Dermis blood vessel endothelial cell (primary cell): ENCODE measurements at regions not wholly inside any gene's neighbourhood (a gene's known extent, or its start where the extent isn't known, plus 50 kb on each side); places are given as distances from the start of the nearest gene placed in this dataset.
"Not testable (repeated sequence)": the region's sequence is repeated elsewhere in the genome, so short reads cannot be mapped to it uniquely, and the experiment has no call there.

Source experiments
- DNase-seq: peaks from one replicate; pipeline ENCODE4 v3.0.0; 2010

DNA sequence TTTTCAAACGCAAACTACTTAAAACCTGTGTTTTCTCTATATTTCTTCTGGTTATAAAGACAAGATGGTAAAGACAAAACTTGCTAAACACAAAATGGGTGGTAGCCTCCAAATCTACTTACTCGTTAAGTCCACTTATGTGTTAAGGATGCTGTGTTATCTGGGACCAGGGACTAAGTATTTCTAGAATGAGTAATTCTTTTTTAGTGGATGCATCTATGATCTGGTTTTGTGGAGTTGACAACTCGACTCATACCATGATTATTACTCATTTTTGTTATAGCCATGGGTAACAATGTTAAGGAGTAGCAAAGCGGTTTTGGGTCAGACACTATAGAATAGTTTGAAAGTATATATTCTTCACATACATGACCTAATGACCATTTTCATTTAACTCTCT lies 239.5 kb upstream of the FOXP2 start:
- DNase-seq = no peak

- DNase-seq = no peak
Measured at GRCh38 chr7:114173170-114173890, 241.3 kb upstream of the FOXP2 start.

DNA sequence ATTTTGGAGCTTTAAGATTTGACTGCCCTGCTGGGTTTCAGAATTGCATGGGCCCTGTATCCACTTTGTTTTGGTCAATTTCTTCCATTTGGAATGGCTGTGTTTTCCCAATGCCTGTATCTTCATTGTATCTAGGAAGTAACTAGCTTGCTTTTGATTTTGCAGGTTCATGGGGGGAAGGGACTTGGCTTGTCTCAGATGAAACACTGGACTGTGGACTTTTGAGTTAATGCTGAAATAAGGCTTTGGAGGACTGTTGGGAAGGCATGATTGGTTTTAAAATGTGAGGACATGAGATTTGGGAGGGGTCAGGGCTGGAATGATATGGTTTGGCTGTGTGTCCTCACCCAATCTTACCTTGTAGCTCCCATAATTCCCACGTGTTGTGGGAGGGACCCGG lies 245.2 kb upstream of the FOXP2 start:
- DNase-seq = not testable (repeated sequence)

DNA sequence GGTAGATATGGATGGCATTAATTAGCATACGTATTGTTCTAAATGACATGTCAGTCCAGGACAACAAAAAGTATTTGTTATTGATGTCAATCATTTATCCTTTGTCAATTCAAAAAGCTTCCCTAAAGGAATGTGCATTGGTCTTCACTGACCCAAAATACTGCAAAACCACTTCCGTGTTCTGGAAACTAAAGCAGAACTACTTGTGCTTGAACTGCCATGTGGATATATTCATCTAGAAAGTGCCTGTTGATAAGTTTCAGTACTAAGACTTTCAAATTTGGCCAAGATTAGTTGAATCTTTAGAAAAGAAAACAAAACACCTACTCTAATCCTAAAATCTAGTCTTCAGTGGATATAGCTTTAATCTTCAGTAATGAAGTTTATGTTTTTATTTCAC lies 242.1 kb upstream of the PPP1R3A start:
- no peak for DNase-seq

GRCh38 chr7:114158854-114159253 lies 240.0 kb upstream of the PPP1R3A start:
- no peak for DNase-seq

GRCh38 chr7:114158275-114158674 lies 239.5 kb upstream of the PPP1R3A start:
- no peak for DNase-seq

- no peak for DNase-seq
Measured at GRCh38 chr7:114156178-114156577, 237.4 kb upstream of the PPP1R3A start.

- no peak for DNase-seq
Measured at GRCh38 chr7:114155116-114156110, 236.6 kb upstream of the PPP1R3A start.

GRCh38 chr7:114153700-114154099 lies 234.9 kb upstream of the PPP1R3A start:
- DNase-seq = no peak

DNA sequence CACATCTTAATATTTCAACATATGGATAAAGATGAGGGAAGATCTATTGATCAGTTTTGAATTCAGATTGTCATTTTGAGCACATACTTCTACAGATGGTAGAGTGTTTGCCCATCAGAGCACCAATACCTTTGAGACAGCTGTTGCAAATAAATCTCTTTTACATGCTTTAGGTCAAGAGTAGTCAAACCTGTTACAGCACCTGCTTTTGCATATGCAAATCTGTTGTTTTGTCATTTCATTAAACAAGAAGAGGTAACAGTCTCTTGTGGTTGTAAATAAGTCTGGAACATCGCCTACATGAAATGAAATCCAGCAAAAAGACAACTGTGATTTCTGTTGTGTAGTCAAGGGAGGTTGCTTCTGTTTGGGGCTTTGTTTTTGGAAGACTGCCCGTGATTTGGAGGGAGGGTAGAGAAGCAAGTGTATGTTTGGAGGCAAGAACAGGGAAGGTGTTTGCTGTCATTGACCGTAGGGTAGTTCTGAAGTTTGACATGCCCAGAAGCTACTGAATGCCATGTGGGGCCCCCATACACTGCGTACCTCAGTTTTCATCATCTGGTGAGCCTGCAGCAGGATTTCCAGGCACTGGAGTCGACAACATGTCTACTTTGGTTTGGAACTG lies 233.6 kb upstream of the PPP1R3A start:
- DNase-seq = no peak

- DNase-seq = no peak
Measured at GRCh38 chr7:114151777-114152176, 233.0 kb upstream of the PPP1R3A start.

DNA sequence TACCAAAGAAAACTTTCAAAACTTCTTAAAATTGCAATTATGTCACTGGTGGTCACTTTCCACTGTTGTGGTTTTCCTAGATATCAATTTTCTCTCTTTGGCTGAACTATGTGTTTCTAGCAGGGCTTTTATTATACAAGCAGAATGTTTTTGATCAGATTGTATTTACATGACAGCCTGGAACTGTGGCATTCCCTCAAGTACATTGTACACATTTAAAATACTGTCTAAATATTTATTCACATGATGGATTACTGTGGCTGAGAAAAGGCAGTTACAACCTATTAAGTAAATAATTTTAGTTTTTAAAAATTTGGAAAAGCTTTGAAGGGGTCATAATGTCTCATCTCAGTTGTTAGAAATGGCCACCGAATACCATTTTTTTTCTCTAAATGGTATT lies 231.9 kb upstream of the PPP1R3A start:
- DNase-seq = no peak

GRCh38 chr7:114148779-114149178 lies 230.0 kb upstream of the PPP1R3A start:
- DNase-seq = no peak

GRCh38 chr7:114141415-114141814 lies 222.6 kb upstream of the PPP1R3A start:
- no peak for DNase-seq

DNA sequence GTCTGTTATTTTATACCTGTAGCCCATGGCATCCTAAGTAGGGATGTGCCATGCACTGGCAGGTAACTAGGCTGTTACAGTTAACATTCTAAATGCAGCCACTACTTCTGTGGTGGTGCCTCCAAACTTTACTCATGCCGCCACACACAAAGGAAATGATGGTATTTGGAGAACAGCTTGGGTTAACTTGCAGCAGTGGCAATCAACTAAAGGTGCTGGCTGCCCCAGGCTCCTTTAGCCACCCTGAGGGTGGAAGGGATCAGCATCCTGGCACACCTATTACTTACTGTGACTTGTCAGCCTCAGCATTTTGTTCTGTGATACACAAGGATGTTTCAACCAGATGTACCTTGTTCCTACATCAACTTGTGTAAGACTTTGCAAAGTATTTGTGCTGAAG lies 221.8 kb upstream of the PPP1R3A start:
- no peak for DNase-seq

DNA sequence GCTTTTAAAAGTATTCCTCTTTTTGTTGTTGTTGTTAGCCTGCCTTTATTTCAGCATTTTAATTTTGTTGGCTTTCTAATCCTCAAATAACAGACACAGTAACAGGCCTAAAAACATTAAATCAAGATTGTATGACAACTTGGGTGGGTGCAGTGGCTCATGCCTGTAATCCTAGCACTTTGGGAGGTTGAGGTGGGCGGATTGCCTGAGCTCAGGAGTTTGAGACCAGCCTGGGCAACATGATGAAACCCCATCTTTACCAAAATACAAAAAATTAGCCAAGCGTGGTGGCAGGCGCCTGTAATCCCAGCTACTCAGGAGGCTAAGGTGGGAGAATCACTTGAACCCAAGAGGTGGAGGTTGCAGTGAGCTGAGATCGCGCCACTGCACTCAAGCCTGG lies 220.9 kb upstream of the PPP1R3A start:
- not testable (repeated sequence) for DNase-seq

- DNase-seq = no peak
Measured at GRCh38 chr7:114138587-114138986, 219.8 kb upstream of the PPP1R3A start.

GRCh38 chr7:114133717-114134116 lies 214.9 kb upstream of the PPP1R3A start:
- DNase-seq = no peak

DNA sequence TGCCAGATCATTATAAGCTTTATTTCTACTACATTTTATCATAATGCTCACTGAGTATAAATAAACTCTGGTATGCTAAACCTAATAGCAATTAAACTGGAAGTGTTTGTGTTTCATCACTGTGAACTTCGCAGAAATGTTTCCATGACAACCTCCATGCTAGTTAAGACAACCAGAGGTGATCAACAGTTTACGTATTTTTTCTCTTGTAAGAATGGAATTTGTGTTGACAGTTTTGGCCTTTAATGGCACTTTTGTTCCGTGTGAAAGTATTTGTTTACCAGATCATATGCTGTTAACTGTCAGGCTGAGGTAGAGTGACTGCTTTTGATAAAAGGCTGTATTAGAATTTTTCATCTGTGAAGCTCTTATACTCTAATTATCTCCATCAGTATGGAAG lies 212.1 kb upstream of the PPP1R3A start:
- no peak for DNase-seq

GRCh38 chr7:114128880-114129279 lies 210.1 kb upstream of the PPP1R3A start:
- no peak for DNase-seq

DNA sequence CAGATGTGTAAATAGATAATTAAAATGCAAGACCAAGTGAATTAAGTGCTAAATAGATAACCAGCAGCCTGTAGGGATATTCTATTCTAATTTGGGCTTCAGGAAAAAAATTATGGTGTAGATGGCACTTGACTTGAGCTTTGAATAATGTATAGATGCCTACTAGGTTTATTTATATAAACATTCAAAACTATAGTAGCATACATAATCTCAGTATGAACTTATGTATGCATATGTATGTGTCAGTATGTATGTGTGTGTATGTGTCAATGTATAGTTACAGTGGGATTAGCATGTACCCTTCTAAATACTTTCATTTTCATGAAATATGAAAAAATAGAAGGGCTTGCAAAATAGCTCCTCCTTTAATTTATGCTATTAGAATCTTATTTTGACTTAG lies 207.3 kb upstream of the PPP1R3A start:
- DNase-seq = no peak

DNA sequence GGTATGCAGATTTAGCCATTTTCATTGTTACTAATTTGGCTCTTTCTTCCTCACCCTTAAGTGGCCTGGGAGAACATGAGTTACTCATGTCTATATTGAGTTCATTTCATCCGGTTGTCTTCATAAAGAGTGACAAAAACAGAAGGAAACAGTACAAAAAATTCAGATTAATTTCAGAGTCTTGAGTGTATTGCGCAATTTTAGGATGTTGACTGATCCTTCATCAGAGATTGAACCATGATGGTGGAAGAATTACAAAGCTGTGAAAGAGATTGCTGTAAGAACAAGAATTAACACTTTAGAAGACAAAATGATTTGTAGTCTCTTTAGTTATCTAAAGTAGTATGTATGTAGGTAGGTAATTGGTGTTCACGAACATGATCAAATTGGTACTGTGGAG lies 194.0 kb upstream of the PPP1R3A start:
- no peak for DNase-seq

- no peak for DNase-seq
Measured at GRCh38 chr7:114110666-114111065, 191.9 kb upstream of the PPP1R3A start.
